ENCODE measurements at regions not wholly inside any gene's neighbourhood (a gene's known extent, or its start where the extent isn't known, plus 50 kb on each side); places are given as distances from the start of the nearest gene placed in this dataset.
A peak's percentile ranks its signal among the peaks of the same experiment; 100 is the strongest.

GRCh38 chr1:237983496-237983895, 92.8 kb upstream of the ZP4 start:
- TF ChIP-seq CTCF (IDR thresholded peaks at IDR 0.05; ENCODE audit: poor library complexity, severe bottlenecking) (no peak), REST (IDR thresholded peaks at IDR 0.05; ENCODE audit: borderline replicate concordance) (peak; percentile 46), EP300 (conservative IDR thresholded peaks at IDR 0.05; ENCODE audit: poor library complexity, severe bottlenecking) (peak; percentile 72), EZH2 (IDR thresholded peaks at IDR 0.05; ENCODE audit: borderline replicate concordance, insufficient read depth, low read length, poor library complexity, severe bottlenecking) (no peak), TAF1 (IDR thresholded peaks at IDR 0.05; ENCODE audit: low read depth) (no peak)

Measured in neural cell (in vitro differentiated cells).